GM23248 (cell line): ENCODE measurements at regions not wholly inside any gene's neighbourhood (a gene's known extent, or its start where the extent isn't known, plus 50 kb on each side); places are given as distances from the start of the nearest gene placed in this dataset.

Experiments
- EZH2 ChIP-seq: fragments of 200-600 bp; sonication (generic); IDR thresholded peaks from 2 replicates; pipeline ENCODE4 v1.6.1; 2018; ENCODE audit warnings: antibody characterized with exemption, mild to moderate bottlenecking; ENCODE audit not compliant: insufficient read depth, poor library complexity, severe bottlenecking
- EZH2phosphoT487 ChIP-seq: fragments of 200-600 bp; sonication (generic); IDR thresholded peaks from 2 replicates; pipeline ENCODE4 v1.6.1; 2018; ENCODE audit warnings: antibody characterized with exemption, moderate library complexity, mild to moderate bottlenecking, low read depth; ENCODE audit not compliant: insufficient read depth

DNA sequence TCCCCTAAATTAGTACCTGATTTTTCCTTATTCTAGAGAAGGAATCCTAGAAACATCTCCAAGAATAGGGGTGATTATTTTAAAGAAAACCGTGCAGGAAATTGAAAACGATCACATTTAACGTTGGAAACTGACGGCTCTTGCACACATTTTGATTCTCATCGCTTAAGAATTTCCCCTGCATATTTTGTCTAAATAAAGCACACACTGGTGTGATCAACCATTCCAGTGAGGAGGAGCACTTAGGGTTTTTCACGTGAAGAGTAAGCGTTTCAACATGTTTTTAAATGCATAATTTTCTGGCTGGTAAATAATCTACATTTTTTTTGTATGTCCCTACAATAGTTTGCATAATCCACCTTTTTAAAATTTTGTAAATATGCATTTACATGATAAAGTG lies 229.7 kb upstream of the PFKP start:
- TF ChIP-seq EZH2 (no peak), EZH2phosphoT487 (no peak)
